SK-N-SH treated with all-trans-retinoic acid at 6 μM for 48 hours (cell line): ENCODE measurements at regions not wholly inside any gene's neighbourhood (a gene's known extent, or its start where the extent isn't known, plus 50 kb on each side); places are given as distances from the start of the nearest gene placed in this dataset.

Source experiments
- ZFP3 ChIP-seq: fragments of 250-450 bp; sonication (Bioruptor Pico); IDR thresholded peaks from 2 replicates; pipeline ENCODE4 v1.5.0; 2020; ENCODE audit warnings: mild to moderate bottlenecking, moderate library complexity
- TF ChIP-seq, protein P1 (sequence below): fragments of 250-450 bp; sonication (Bioruptor Pico); IDR thresholded peaks from 2 replicates; pipeline ENCODE4 v1.8.0; 2020; ENCODE audit warnings: mild to moderate bottlenecking, moderate library complexity, borderline replicate concordance

DNA sequence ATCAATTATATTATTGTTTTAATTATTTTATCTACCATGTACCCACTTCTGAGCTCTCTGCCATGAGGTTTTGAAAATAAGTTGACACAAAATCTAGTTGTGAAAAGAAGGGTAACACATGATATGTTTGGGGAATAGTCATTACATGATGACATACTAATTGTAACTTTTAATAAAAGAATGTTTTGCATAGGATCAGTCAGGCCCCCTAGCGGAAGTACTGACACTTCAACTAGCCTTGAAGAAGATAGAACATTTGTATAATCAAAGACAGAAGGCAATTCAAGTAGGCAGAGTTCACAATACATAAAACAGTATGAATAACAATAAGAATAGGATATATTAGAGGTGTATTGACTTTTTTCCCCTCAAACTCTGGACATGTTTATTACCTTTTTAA lies 1191.0 kb upstream of the AGA start:
- TF ChIP-seq, protein P1, sequence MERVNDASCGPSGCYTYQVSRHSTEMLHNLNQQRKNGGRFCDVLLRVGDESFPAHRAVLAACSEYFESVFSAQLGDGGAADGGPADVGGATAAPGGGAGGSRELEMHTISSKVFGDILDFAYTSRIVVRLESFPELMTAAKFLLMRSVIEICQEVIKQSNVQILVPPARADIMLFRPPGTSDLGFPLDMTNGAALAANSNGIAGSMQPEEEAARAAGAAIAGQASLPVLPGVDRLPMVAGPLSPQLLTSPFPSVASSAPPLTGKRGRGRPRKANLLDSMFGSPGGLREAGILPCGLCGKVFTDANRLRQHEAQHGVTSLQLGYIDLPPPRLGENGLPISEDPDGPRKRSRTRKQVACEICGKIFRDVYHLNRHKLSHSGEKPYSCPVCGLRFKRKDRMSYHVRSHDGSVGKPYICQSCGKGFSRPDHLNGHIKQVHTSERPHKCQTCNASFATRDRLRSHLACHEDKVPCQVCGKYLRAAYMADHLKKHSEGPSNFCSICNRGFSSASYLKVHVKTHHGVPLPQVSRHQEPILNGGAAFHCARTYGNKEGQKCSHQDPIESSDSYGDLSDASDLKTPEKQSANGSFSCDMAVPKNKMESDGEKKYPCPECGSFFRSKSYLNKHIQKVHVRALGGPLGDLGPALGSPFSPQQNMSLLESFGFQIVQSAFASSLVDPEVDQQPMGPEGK (CRISPR knock-in tag) = no peak
- TF ChIP-seq ZFP3 = no peak
